ENCODE measurements at regions not wholly inside any gene's neighbourhood (a gene's known extent, or its start where the extent isn't known, plus 50 kb on each side); places are given as distances from the start of the nearest gene placed in this dataset.
"Not testable (repeated sequence)": the region's sequence is repeated elsewhere in the genome, so short reads cannot be mapped to it uniquely, and the experiment has no call there.

DNA sequence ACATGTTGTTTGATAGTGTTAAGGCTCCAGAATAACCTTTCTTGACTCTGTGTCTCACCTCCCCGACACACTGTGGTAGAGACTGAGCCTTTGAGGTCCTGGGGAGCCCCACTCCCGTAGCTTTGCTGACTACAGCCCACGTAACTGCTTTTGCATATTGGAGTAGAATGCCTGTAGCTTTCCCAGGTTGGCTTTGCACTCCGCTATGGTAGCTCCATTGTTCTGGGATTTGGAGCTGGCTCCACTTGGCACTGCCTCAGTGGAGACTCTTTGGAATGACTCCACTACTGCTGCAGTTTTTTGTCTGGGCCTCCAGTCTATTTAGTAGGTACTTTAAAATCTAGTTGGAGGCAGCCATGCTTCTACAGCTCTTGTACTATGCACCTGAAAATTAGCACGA lies 56.2 kb upstream of the ANXA1 start:
- no peak for DNase-seq

- no peak for DNase-seq
Observed at GRCh38 chr9:73093740-73094379, 57.8 kb upstream of the ANXA1 start.

DNA sequence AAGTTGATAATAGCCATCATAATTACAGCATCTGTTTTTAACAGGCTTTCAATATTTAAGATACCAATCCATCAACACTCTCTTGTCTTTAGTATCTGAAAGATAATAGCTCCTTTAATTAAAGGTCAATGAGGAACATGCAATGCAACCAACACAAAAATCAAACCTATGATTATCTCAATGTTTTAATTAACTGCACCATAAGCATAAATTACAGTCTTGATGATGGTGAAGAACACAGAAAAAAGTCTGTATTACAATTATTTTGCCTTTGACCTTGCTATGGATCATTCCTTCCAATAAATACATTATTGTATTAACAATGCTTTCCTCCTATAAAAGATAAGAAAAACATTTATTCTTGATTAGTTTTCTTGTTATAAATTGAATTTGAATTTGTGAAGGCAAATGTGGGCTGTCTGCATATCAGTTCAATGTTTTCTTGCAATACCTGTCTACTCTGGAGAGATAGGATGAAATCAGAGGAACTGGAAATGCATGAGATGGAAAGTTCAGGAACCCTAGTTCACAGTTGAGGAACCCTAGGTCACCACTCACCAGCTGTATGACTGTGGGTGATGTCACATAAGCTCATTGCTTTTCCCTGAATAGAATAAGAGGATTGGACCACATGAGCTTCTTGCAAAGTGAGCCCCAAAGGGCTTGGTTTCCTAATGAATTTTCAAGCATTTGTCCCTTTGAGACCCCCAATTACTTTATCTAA lies 58.5 kb upstream of the ANXA1 start:
- no peak for DNase-seq

DNA sequence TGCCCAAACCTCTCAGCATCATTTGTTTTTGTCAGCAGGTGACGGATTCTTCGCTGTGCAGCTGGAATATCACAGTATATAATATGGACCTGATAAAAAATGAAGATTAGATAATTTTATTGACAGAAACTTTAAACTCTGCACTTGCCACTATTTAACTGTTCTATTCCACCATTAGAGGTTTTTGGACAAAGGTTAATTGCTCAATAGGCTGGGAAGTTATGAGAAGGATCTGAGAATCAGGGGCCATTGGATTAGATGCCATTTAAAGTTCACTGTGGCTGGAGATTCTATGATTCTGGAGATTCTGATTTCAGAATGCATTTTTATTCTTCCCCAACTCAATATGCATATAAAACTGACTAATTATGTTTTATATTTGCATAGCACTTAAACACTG lies 59.8 kb upstream of the ANXA1 start:
- no peak for DNase-seq

- DNase-seq = no peak
Observed at GRCh38 chr9:73090214-73090613, 61.5 kb upstream of the ANXA1 start.

- DNase-seq = no peak
Observed at GRCh38 chr9:73089304-73089985, 62.2 kb upstream of the ANXA1 start.

- not testable (repeated sequence) for DNase-seq
Observed at GRCh38 chr9:73087876-73088275, 63.8 kb upstream of the ANXA1 start.

DNA sequence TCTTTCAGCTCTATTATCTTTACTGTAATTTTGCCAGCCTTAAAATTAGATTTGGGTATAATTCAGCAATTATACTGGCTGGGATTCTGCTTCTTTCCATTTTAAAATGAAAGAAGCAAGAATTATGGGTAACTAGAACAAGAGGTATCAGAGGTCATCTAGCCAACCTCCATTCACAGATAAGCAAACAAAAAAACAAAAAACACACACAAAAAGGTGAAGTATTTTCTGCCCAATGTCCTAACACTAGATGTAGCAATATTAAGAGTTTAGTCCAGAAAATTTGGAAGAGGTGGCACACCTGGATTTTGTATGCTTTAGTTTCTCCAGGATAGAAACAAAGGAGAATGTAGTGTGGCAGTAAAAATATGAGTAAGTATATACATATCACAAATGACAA lies 68.1 kb upstream of the ANXA1 start:
- no peak for DNase-seq

DNA sequence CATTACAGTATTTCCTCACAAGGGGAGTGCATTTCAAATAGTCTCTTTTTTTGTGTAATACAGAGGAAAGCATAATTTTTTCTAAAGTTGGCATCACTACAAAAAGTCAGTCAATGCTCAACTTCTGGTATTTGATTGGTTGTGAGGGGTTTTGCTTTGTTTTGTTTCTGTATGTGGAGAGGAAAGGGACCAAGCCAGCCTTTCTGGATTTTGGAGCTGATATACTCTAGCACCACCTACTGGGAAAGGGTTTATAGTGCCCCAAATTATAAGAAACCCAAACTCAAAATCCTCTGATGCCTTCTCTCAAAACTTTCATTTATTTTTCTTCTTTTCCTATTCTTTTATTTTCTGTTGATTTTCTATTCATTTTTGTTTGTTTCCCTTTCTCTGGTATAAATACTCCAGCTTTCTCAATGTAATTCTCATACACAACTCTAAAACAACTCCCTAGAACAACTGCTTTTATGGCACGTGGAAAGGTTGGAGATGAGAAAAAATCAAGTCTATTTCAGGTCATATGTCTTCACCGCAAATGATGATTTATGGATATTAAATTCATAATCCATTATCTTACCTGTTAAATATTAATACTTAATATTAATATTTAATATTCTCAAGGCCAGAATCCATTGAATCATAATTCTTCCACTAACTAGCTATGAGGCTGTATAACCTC lies 69.5 kb upstream of the ANXA1 start:
- DNase-seq = no peak

- no peak for DNase-seq
Observed at GRCh38 chr9:73080110-73080694, 71.5 kb upstream of the ANXA1 start.

DNA sequence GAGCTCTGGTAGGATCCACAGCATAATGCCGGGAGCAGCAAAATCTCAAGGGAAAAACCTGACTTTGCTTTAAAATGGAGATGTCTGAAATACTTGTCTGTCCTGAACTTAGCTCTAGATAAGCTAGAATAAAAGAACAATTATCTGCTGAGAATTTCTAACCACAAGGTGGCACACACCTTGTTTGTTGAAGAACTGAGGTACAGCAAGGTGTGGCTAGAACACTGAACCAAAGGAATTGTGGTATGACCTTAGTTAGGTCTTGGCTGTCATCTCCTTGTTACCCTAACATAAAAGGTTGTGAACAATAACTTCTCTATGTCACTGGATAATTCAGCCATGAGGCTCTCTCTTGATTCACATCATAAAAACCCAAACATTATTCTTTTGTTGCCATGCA lies 72.3 kb upstream of the ANXA1 start:
- no peak for DNase-seq

DNA sequence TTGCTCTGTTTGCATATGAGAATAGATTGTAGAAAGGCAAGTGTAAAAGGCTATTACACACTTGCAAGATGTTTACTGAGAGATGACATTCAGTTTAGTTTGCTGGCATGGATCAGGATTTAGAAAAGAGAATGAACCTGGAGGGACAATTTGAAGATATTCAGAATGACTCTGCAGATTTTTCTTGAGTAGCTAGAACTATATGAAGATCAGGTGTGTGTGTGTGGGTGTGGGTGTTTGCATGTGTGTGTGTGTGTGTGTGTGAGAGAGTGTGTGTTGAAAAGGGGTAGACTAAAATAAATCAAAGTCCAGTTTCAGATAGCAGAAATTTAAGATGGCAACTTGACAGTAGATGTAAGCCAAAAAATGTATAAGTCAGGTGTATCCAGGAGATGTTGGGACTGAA lies 74.0 kb upstream of the ANXA1 start:
- DNase-seq = no peak

GRCh38 chr9:73076970-73077369 lies 74.7 kb upstream of the ANXA1 start:
- no peak for DNase-seq

DNA sequence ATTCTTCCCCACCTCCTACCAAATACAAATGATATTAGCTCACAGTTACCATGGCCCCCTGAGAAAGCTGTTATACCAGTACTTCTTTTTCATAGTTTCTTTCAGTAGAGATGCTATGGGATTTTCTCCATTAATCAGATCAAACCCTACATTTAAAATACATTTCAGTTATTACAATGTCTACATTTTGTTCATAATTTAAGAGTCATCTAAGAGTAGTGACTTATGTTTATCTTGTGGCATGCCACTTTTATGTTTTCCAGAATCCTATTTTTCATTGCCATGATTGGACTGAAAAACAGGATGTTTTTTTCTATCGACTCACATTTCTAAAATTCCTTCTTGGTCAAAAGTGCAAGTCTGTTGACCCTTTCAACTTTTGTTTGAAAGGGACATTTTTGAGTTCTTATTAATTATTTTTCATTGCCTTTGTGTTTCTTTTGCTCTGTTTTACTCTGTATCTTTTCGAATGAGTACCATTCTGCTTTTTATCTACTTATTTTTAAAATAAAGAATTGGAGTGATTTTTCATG lies 77.4 kb upstream of the ANXA1 start:
- no peak for DNase-seq

DNA sequence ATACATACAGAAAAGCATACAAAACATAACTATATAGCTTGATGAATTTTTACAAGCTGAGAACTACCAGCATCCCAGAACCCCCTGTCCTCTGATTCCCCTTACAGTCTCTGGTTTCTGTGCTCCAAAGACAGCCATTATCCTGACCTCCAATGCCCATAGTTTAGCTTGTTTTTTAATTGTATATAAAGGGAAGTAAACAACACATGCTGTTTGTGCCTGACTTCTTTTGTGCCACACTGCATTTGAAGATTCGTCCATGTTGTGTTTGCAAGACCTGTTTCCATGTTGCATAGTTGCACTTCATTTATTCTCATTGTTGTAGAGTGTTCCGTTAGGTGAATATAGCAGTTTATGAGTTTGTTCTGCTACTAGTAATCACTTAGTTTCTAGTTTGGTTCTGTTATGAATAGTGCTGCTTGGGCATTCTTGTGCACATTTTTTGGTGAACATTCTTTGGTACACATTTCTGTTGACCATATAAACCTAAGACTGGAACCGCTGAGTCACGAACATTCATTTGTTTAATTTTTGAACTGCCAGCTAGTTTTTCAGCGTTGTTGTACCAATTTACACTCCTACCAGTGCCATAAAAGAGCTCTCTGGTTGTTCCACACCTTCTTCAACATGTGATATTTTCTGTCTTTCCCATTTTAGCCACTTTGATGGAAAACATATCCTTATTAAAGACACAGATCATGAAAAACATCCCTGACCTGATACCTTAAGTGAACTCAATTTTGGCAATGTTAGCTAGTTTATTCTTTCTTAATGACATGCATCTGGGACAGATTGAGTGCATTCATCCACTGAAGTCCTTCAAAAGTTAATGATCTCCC lies 78.1 kb upstream of the ANXA1 start:
- DNase-seq = no peak

- no peak for DNase-seq
Observed at GRCh38 chr9:73067074-73067473, 84.6 kb upstream of the ANXA1 start.

DNA sequence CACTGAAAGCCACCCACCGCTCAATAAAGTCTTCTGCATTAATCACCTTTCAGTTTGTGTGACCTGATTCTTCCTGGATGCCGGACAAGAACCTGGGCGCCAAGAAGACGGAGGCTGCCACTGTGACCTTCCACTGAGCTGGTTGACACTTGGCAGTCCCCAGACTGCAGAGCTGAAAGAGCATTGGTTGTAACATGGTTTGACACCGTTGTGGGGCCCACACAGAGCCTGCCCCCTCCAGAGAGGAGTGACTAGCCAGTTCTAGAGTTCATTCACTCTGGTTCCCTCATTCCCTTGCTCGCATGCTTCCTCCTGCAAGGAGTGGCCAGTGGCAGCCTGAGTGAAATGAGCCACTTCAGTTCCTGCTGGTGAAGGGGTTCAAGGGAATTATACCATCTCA lies 86.2 kb upstream of the ANXA1 start:
- DNase-seq = no peak

DNA sequence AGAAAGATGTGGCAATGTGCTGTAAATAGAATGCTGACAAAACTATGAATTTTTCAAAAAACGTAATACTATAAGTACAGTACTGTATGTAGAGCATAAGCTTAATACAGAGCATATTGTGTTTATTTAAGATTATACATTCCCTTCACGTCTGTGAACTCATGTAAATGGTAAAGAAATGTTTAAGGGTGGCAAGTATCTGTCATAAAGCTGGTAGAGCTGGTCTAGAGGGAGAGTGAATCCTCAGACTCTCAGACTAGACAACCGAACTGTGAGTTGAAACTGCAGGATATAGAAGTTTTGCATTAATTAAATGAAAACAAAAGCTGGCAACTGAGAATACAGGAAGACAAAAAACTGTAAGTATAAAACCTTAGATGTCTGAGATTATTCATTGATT lies 87.3 kb upstream of the ANXA1 start:
- DNase-seq = no peak

DNA sequence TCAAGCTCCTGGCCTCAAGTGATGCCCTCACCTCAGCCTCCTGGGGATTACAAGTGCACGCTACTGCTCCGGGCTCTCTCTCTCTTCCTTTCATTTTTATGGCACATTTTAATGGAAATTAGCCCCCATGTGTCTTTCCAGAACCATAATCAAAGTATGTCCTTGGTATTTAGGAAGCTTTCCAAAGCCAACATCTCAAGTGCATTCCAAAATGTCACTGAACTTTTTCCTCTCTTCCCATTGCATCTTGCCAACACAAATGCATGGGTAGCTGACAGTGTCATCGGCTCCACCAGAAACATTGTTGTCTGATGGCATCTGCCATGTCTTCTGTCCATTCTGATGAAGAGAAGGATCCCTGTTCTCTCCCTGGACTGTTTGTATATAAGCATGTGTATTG lies 90.5 kb upstream of the ANXA1 start:
- no peak for DNase-seq

DNA sequence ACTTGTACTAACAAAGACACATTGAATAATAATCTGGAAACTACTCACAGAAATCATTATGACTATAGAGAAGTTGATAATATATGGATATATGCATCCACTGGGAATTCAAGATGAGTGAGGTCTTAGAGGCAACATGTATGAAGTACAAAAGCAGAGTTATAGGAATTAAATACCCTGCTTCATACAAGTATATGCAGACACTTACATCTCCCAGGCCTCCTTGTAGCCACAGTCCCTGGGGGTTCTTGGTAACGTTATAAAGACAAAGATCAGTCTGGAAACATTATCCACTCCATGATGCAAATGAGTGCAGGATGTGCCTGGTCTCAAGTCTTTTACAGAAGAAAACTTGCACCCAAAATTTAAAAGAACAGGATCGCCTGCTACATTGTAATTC lies 92.4 kb upstream of the ANXA1 start:
- no peak for DNase-seq

GRCh38 chr9:73056245-73056644 lies 95.4 kb upstream of the ANXA1 start:
- DNase-seq = no peak

GRCh38 chr9:73054091-73054490 lies 97.6 kb upstream of the ANXA1 start:
- DNase-seq = no peak

All from central memory CD4-positive, alpha-beta T cell (primary cell).